HG03025 (cell line): ENCODE measurements at regions not wholly inside any gene's neighbourhood (a gene's known extent, or its start where the extent isn't known, plus 50 kb on each side); places are given as distances from the start of the nearest gene placed in this dataset.

Source experiments
- ATAC-seq: cut with Tn5 transposase; IDR thresholded peaks from one replicate; pipeline ENCODE4 v1.9.1; 2021; ENCODE audit warnings: mild to moderate bottlenecking, moderate library complexity; ENCODE audit not compliant: unreplicated experiment, low FRiP score

DNA sequence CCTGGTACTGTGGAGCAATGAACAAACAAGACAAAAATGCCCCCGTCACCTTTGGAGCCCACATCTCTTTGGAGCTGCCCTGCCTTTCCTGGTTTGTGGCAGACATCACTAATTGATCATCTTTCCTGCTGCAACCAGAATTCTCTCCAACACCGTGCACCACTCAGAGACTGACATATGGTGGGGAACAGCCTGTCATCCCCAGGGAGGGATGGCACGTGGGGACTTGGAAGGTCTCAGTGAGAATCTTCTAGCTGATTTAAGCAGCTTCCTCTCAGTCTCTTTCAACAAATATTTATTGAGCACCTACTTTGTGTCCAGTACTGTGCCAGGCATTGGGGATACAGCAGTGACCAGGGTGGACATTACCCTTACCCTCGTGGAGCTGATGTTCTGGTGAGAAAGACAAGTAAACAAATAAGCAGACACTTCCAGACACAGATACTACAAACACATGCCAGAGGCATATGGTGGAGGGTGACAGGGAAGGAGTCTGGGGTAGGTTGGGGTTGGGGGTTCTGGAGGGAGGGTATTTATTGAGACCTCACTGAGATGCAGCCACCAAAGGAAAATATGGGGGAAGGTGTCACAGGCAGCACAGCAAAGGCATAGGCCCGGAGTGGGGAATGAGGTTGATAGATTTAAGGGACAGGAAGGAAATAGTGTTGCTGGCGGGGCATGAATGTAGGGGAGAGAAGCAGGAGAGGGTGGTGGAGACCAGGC lies 82.3 kb downstream of the CEBPB start:
- no peak for ATAC-seq

DNA sequence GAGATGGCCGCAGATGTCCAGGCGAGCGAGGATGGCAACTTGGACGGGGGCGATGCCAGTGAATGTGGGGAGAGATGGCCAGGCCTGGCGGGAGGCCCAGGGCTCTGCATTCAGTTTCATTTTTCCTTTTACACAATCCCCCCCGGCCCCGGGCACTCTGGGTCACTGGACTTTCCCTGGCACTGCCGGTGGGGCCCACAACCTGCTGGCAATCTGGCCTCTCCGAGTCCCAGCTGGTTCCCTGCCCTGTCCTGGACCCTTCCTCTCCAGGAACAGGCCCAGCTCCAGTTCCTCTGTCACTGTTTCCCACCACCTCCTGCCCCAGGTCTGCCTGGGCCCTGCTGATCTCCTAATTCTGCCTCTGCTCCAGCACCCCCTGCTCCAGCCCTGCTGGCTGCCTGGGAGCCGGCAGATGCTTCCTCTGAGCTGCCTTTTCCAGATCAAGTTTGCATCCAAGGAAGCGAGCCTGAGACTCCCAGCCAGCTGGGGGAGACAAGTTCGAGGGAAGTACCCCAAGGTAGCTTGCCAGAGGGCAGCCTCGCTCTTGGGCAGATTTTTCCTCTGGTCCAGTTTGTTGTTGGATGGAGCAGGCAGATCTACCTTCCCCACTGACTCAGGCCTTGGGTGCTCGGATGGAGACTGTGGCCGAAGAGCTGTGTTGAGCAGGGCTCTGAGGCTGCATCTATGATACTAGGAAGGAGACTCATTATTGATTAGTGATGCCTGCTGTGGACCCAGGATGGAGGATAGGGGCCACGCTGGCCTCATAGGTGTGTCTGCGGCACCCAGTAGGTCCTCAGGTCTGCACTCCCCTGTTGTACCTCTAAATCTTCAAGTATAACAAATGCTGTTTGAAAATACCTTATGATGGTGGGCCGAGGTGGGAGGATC lies 83.2 kb downstream of the CEBPB start:
- no peak for ATAC-seq

DNA sequence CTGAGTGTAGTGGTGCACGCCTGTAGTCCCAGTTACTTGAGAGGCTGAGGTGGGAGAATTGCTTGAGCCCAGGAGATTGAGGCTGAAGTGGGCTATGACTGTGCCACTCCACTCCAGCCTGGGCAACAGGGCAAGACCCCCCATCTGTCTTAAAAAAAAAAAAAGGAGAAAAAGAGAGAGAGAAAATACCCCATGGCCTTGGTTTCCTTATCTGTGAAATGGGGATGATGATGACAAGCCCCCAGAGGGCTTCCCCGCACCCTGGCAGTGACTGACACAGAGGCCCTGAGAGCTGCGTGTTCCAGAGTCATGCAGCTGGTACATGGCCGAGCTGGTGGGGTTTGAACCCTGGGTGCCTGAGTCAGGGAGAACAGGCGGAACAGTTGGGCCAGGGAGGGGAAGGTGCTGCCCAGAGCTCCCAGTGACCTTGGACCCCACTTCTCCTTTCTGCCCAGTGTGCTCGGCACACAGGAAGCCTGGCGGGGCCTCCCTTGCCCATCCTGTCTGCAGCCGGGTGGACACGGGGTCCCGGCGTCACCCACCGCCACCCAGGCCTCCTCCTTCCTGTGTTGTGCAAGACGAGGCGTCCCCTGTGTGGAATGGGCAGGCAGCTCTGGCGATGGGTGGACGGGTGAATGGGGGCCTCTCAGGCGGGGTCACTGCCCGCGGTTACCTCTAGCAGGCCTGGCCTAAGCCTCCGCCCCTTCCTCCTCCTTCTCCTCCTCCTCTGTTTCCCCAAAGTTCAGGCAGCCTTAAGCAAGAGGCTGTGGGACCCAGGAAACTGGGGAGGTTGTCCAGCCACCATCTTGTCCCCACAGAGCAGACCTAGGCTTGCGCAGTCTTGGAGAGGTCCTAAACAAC lies 84.2 kb downstream of the CEBPB start:
- ATAC-seq = no peak

DNA sequence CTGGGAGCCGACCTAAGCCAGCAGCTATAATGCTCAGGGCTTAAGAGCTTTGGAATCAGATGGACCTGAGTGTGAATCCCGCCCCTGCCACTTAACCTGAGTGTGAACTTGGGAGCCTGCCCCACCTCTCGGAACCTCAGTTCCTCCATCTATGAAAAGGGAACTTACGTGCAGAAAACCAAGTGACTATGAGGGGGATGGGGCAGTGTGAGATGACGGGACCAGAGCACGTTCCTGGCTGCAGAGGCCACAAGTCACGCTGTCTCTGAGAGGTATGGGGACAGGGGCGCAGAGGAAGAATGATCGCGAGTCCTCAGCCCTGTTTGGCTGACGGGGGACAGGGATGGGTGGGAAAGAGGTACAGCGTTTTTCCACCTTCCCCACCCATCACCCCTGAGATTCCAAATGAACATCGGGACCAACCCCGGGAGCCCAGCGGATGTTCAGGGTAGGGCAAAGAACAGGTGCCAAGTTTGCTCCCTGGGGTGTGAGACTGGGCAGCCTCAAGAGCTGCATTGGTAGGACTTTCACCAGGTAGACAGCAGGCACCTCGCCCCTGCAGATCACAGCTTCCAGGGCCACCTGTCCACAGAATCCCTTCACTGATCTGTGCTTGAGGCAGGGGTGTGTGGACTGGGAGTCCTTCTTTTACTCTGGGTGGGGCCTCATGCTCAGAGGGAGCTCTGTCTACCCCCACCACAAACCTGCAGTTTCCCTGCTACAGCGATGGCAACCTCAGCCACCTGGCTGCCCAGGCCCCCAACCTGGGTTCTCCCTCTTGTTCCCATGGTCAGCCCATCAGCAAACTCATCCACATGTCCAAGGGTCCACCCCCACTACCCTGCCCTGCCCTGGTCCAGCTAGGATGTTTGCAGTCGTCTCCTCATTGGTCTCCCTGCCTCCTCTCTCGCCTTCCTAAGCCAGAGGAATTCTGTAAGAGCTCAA lies 85.8 kb downstream of the CEBPB start:
- no peak for ATAC-seq

DNA sequence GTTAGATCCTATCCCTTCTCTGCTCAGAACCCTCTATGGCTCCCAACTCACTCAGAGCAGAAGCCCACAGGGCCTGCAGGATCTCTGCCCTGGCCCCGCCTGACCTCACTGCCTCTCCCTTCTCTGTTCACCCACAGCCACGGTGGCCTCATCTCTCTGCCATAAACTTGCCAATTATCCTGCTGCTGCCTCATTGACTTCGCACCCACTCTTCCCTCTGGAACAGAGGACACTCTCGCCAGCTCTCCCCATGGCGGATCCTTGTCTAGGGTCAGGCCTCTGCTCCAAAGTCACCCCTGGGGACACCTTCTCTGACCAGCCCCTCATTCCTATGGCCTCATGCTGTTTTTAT lies 86.4 kb downstream of the CEBPB start:
- no peak for ATAC-seq

DNA sequence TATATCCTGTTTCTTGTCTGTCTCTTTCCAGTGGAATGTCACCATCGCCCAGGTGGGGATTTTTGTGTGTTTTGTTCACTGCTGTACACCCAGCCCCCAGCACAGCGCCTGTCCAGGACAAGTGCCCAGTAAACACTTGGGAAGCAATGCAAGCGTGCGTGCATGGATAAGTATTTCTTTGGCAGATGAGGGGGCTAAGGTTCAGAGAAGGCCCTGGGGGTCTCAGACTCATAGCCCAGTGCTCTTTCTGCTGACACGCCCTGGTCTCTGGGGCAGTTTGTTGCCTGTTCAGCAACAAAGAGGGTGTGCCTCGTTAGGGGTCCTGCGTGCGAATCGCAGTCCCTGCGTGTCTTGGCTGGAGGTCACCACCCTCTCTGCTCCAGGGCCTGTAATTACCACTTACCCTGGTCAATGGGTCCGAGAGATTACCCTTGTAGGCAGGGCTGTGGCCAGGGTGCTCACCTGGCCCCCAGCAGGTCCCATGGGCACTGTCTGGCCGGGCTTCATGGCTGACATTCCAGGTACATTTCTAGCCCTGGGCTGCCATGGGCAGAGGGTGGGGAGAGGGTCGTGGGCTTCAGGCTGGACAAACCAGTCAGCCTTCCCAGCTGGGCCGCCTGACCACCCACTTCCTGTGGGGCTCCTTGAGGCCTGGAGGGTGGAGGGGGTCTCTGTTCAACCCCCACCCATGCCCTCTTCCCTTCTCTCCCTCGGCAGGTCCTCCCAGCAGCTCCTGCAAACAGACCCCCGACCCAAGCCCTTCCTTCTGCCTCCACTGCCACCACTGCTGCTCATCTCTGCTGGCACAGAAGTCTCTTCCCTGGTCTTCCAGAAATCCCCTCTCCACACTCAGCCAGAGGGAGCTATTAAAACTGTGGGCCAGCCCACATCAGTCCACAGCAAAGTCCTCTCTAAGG lies 87.1 kb downstream of the CEBPB start:
- ATAC-seq = no peak

DNA sequence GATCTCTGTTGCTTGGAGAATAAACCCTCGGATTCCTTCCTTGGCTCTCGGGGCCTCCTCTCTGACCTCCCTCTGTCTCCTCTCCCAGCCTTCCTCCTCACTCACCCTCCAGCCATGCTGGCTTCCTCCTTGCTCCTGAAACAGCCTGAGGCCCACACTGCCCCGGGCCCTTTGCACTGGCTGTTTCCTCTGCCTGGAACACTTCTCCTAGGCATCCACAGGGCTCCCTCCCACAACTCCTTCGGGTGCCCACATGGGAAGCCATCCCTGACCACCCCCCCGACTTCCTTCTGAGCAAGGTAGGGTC lies 87.7 kb downstream of the CEBPB start:
- no peak for ATAC-seq

DNA sequence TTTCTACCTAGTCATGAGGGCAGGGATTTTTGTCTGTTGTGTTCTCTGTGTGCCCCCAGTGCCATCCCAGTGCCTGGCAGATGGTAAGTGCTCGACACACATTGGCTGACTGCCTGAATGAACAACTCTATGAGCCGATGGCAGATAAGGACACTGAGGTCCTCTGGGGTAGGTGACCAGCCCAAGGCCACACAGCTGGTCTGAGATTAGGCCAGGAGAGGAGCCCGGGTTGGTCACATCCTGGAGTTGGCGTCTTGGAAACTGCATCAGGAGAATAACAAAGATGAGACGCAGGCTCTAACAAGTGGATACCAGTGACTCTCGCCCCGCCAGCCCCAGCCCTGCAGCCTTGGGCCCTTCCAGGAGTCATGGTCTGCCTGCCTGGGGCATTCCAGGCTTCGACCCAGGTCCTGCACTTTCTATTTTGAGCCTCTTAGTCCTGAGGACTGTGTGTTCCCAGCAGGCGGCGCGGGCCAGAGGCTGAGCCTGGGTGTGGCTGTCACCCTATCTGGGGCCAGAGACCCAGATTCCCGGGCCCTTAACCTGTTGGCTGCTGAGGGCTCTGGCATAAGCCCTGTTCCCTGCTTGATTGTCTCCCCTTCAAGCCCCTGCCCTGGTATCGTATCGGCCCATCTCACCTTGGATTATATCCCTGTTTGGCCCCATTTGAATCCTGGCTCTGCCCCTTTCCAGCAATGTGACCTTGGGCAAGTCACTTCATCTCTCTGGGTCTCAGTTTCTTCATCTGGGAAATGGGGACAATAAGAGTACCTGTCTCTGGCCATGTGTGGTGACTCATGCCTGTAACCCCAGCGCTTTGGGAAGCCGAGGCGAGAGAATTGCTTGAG lies 88.3 kb downstream of the CEBPB start:
- ATAC-seq = no peak

DNA sequence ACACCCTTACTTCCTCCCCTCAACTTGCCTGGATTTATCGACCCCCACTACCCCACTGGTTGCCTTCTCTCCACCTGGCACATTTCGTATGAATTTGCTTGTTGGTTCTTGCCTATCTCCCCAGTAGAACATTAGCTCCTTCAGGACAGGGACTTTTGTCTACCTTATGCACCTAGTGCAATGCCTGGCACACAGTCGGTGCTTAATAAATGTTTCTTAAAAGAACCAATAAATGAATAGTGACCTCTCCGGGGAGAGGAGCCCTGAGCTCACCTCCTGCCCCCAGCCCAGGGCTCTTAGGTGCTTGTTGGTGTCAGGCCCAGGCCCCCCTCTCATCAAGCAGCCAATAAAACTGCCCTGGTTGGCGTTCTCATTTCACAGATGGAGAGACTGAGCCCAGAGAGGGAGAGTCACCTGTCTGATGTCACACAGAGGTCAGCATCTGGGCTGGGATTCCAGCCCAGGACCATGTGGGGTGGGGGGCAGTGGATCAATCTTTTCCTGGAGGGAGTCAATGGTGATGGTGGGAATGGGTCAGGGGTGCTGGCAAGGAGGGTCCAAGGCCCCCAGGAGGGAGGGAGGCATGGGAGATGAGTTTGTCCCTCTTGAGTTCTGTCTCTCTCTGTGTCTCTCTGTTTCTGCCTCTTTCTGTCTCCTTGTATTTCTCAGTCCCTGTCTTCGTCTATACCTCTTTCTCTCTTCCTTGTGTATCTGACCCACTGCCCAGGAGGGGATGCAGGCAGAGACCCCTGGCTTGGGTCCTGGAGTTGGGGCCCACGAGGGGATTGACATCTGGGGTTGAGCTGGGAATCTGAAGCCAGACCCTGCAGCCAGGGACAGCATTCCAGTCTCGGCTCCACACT lies 89.6 kb downstream of the CEBPB start:
- no peak for ATAC-seq

DNA sequence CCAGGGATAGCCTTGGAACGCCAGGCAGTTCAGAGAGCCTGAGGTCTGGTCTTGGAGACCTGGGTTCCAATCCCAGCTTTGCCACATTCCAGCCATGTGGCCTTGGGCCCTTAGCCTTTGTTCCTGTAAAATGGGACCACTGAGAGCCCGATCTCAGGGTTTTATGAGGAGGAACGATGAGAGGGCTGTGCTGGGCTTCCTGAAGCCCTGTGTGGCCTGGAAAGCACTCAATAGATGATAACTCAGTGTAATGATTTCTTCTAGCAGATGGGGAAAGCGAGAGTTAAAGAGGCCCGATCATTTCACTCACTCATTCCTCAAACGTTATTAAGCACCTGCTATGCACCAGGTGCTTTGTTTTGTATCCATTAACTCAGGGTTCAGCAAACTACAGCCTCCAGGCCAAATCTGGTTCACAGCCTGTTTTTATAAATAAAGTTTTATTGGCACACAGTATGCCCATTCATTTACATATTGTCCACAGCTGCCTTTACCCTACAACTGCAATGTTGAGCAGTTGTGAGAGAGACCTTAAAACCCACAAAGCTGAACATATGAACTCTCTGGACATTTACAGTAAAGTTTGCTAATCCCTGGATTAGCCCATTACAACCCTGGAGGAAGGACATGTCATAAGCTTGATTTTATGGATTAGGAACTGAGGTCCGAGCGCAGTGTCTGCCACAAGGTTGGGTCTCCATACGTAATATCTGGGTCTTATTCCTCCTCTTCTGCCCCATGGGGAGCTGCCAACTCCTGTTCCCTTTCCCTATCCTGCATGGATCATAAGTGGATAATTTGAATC lies 90.4 kb downstream of the CEBPB start:
- no peak for ATAC-seq

DNA sequence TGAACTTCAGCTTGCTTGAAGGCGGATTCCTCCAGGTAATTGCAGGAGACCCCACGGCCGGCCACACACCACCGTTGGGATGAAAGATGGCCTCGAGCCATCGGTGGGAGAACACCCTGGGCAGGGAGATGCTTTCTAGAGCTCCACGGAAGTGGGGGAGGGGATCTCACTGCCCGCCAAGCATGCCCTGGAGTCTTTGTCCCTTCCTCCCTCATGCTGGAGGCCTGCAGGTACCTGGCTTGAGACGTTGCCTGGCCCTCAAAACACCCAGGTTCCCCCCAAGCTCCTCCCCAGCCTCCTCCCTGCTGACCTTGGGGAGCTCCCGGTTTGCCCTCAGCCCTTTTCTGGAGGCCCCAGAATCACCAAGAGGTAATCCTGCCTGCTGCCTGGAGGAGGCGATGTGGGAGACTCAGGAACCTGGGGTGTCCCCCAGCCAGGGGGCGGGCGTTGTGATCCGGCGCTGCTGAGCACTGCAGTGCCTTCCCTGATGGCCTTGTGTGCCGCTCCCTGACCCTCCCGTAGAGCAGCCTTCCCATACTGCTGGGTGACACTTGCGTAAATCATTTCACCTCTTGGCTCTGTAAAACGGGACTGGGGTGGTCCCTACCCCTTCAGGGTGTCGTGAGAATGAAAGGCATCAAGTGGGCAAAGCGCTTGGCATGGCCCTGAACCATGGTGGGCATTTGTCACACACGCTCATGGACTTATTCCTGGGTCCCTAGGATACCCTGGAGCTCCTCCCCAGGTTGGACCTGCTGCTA lies 91.4 kb downstream of the CEBPB start:
- no peak for ATAC-seq

DNA sequence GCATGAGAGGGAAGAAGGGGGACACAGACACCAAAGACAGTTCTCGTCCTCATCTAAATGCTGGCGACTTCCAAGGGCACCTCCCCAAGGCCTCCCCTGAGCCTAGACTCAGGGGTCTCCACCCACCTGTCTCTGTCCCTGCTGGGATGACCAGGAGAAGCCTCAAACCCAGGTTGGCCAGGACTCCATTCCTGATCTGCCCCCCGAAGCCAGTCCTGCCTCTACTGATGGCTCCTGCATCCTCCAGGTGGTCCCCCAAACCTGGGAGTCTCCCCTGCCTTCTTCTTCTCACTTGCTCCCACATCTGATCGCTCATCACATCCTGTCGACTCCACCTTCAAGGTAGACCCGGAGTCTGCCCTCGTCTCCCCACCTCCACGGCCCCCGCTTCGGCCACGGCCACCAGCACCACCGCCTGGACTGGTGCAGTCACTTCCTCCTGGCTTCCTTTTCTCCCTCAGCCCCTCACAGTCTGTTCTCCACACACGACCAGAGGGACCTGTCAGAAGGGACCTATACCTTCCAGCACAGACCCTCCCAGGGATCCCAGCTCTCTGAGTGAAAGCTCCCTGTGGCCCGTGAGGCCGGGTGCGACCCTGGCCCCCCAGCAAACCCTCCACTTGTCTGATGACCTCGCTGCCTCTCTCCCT lies 92.1 kb downstream of the CEBPB start:
- ATAC-seq = no peak

DNA sequence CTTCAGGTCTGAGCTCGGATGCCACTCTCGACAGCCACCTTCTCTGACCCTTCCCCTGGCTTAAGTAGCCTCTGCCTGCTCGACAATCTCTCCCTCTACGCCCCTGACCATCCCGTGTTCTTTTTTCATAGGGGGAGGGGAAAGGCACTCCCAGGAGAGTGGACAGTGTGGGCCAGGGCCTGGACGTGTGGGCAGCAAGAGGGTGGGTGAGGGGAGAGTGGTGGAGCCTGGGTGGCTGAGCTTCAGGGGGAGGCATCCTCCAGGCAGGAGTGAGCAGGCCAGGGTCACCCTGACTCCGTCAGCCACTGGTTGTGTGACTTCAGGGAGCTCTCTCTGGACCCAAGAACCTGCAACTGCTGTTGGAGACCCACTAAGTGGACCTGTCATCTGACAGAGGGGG lies 92.7 kb downstream of the CEBPB start:
- no peak for ATAC-seq

DNA sequence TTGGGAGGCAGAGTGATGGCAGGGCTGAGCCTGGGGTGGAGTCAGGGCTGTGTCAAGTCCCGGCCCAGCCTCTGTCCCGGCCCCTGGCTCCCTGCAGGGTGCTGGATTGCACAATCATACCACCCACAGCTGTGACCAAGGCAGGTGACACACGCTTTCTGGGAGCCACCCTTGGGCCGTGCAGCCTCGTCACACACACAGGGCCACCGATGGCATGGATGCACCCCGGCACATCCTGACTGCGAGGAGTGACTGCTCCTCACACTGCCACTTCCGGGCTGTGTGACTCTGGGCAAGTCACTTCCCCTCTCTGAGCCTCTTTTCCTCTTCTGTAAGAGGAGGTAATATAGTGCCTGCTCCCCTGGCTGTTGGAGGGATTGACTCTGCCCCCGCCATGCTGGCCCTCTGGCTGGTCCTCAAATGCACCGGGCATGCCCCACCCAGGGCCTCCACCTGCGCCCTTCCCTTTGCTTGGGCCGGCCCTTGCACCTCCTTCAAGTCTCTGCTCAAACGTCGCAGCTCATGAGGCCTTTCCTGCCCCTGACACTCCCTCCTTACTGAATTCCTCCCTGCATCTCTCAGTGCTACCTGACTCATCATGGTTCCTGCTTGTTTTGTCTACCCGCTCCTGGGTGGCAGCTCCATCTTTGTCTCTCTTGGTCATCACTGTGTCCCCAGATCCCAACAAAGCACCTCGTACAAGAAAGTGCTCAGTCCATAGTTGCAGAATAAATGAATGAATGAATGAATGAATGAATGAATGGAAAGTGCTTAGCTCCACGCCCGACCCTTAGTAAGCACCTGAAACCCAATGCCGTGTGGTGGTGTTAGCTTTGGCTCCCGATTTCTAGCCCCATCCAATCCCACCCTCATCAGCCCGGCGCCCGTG lies 93.5 kb downstream of the CEBPB start:
- no peak for ATAC-seq
